SK-N-SH treated with all-trans-retinoic acid at 6 μM for 48 hours (cell line): ENCODE measurements at regions not wholly inside any gene's neighbourhood (a gene's known extent, or its start where the extent isn't known, plus 50 kb on each side); places are given as distances from the start of the nearest gene placed in this dataset.

Experiments
- ATAC-seq: fragments of 200-7000 bp; cut with Tn5 transposase; 3 replicates; pipeline ENCODE4 v1.9.1; 2020; ENCODE audit warnings: mild to moderate bottlenecking, moderate library complexity
- ARNTL ChIP-seq: fragments of 450-650 bp; formaldehyde crosslinking; IDR thresholded peaks from 2 replicates; pipeline ENCODE4 v1.5.0; 2020; ENCODE audit warnings: low read depth, mild to moderate bottlenecking, moderate library complexity, borderline replicate concordance
- BACH2 ChIP-seq: fragments of 250-450 bp; sonication (Bioruptor Pico); IDR thresholded peaks from 2 replicates; pipeline ENCODE4 v1.9.0; 2021; ENCODE audit warnings: mild to moderate bottlenecking, borderline replicate concordance
- CSDC2 ChIP-seq: fragments of 250-450 bp; sonication (Bioruptor Pico); IDR thresholded peaks from 2 replicates; pipeline ENCODE4 v1.5.0; 2020; ENCODE audit warnings: mild to moderate bottlenecking, moderate library complexity
- ESRRG ChIP-seq: fragments of 250-450 bp; sonication (Bioruptor Pico); IDR thresholded peaks from 2 replicates; pipeline ENCODE4 v1.6.1; 2021; ENCODE audit warnings: mild to moderate bottlenecking
- GLIS3 ChIP-seq: fragments of 250-450 bp; sonication (Bioruptor Pico); IDR thresholded peaks from 2 replicates; pipeline ENCODE4 v1.5.0; 2020; ENCODE audit warnings: mild to moderate bottlenecking, moderate library complexity
- ISL1 ChIP-seq: fragments of 250-450 bp; sonication (Bioruptor Pico); IDR thresholded peaks from 2 replicates; pipeline ENCODE4 v2.1.2; 2022; ENCODE audit warnings: mild to moderate bottlenecking, moderate library complexity
- OSR1 ChIP-seq: fragments of 250-450 bp; sonication (Bioruptor Pico); IDR thresholded peaks from 2 replicates; pipeline ENCODE4 v1.8.0; 2022; ENCODE audit warnings: moderate library complexity, mild to moderate bottlenecking, inconsistent platforms
- PATZ1 ChIP-seq: fragments of 250-450 bp; sonication (Bioruptor Pico); IDR thresholded peaks from 2 replicates; pipeline ENCODE4 v1.8.0; 2020; ENCODE audit warnings: mild to moderate bottlenecking, moderate library complexity, borderline replicate concordance
- POU6F1 ChIP-seq: fragments of 250-450 bp; sonication (Bioruptor Pico); IDR thresholded peaks from 2 replicates; pipeline ENCODE4 v1.8.0; 2021; ENCODE audit warnings: low read depth, mild to moderate bottlenecking, moderate library complexity, borderline replicate concordance
- PPARA ChIP-seq: fragments of 250-450 bp; sonication (Bioruptor Pico); IDR thresholded peaks from 2 replicates; pipeline ENCODE4 v1.5.0; 2020; ENCODE audit warnings: mild to moderate bottlenecking, borderline replicate concordance
- RARB ChIP-seq: fragments of 250-450 bp; sonication (Bioruptor Pico); IDR thresholded peaks from 2 replicates; pipeline ENCODE4 v1.8.0; 2021; ENCODE audit warnings: mild to moderate bottlenecking, moderate library complexity
- SNAI2 ChIP-seq: fragments of 250-450 bp; sonication (Bioruptor Pico); IDR thresholded peaks from 2 replicates; pipeline ENCODE4 v1.5.0; 2020; ENCODE audit warnings: mild to moderate bottlenecking, moderate library complexity
- TCF4 ChIP-seq: fragments of 250-450 bp; sonication (Bioruptor Pico); IDR thresholded peaks from 2 replicates; pipeline ENCODE4 v1.8.0; 2021; ENCODE audit warnings: mild to moderate bottlenecking, moderate library complexity, borderline replicate concordance
- TOX ChIP-seq: fragments of 250-450 bp; sonication (Bioruptor Pico); IDR thresholded peaks from 2 replicates; pipeline ENCODE4 v1.8.0; 2021; ENCODE audit warnings: mild to moderate bottlenecking, moderate library complexity, borderline replicate concordance
- ZC3H10 ChIP-seq: fragments of 250-450 bp; sonication (Bioruptor Pico); IDR thresholded peaks from 2 replicates; pipeline ENCODE4 v1.5.1; 2021; ENCODE audit warnings: mild to moderate bottlenecking, moderate library complexity
- ZFP3 ChIP-seq: fragments of 250-450 bp; sonication (Bioruptor Pico); IDR thresholded peaks from 2 replicates; pipeline ENCODE4 v1.5.0; 2020; ENCODE audit warnings: mild to moderate bottlenecking, moderate library complexity
- ZFP30 ChIP-seq: fragments of 450-650 bp; formaldehyde crosslinking; IDR thresholded peaks from 2 replicates; pipeline ENCODE4 v1.5.0; 2022; ENCODE audit warnings: mild to moderate bottlenecking, moderate library complexity
- ZNF565 ChIP-seq: fragments of 450-650 bp; formaldehyde crosslinking; conservative IDR thresholded peaks from 2 replicates; pipeline ENCODE4 v1.5.0; 2020; ENCODE audit warnings: low read depth, mild to moderate bottlenecking, moderate library complexity
- ZNF70 ChIP-seq: fragments of 450-650 bp; formaldehyde crosslinking; IDR thresholded peaks from 2 replicates; pipeline ENCODE4 v1.5.0; 2020; ENCODE audit warnings: mild to moderate bottlenecking, moderate library complexity
- ZNF8 ChIP-seq: fragments of 450-650 bp; formaldehyde crosslinking; IDR thresholded peaks from 2 replicates; pipeline ENCODE4 v1.5.0; 2020; ENCODE audit warnings: mild to moderate bottlenecking, moderate library complexity
- TF ChIP-seq, protein P1 (sequence below): fragments of 250-450 bp; sonication (Bioruptor Pico); IDR thresholded peaks from 2 replicates; pipeline ENCODE4 v1.5.1; 2020; ENCODE audit warnings: low read depth, mild to moderate bottlenecking, moderate library complexity
- TF ChIP-seq, protein P2 (sequence below): fragments of 250-450 bp; sonication (Bioruptor Pico); IDR thresholded peaks from 2 replicates; pipeline ENCODE4 v1.5.0; 2020; ENCODE audit warnings: mild to moderate bottlenecking, moderate library complexity

DNA sequence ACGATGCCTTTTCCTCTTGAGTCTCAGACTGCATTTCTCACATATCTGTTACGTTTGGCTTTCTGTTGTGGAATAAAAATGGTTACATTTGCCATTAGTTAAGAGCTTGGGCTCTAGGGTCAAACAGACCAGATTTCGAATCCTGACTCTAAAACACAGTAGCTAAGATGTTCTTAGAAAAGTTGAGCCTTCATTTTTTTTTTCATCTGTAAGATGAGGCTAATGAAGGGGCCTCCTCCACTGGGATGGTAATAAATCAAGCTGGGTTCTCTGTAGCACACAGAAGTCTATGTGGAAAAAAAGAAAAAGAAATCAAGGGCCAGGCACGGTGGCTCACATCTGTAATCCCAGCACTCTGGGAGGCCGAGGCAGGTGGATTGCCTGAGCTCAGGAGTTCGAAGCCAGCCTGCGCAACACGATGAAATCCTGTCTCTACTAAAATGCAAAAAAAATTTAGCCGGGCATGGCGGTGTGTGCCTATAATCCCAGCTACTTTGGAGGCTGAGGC is 49.9 kb upstream of the CAPRIN1 start:
- no peak for ATAC-seq
- TF ChIP-seq RARB (no peak), ZNF8 (CRISPR knock-in tag) (no peak), TOX (CRISPR knock-in tag) (no peak), OSR1 (CRISPR knock-in tag) (no peak), GLIS3 (CRISPR knock-in tag) (no peak), ZFP30 (CRISPR knock-in tag) (no peak), ZNF565 (CRISPR knock-in tag) (no peak), ESRRG (CRISPR knock-in tag) (no peak), ARNTL (CRISPR knock-in tag) (no peak), PATZ1 (CRISPR knock-in tag) (no peak), SNAI2 (CRISPR knock-in tag) (no peak), ZFP3 (CRISPR knock-in tag) (no peak), CSDC2 (no peak), POU6F1 (CRISPR knock-in tag) (no peak), BACH2 (no peak), PPARA (CRISPR knock-in tag) (no peak), ZC3H10 (CRISPR knock-in tag) (no peak), ISL1 (no peak)
- TF ChIP-seq, protein P1, sequence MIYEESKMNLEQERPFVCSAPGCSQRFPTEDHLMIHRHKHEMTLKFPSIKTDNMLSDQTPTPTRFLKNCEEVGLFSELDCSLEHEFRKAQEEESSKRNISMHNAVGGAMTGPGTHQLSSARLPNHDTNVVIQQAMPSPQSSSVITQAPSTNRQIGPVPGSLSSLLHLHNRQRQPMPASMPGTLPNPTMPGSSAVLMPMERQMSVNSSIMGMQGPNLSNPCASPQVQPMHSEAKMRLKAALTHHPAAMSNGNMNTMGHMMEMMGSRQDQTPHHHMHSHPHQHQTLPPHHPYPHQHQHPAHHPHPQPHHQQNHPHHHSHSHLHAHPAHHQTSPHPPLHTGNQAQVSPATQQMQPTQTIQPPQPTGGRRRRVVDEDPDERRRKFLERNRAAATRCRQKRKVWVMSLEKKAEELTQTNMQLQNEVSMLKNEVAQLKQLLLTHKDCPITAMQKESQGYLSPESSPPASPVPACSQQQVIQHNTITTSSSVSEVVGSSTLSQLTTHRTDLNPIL (CRISPR knock-in tag) = no peak
- TF ChIP-seq, protein P2, sequence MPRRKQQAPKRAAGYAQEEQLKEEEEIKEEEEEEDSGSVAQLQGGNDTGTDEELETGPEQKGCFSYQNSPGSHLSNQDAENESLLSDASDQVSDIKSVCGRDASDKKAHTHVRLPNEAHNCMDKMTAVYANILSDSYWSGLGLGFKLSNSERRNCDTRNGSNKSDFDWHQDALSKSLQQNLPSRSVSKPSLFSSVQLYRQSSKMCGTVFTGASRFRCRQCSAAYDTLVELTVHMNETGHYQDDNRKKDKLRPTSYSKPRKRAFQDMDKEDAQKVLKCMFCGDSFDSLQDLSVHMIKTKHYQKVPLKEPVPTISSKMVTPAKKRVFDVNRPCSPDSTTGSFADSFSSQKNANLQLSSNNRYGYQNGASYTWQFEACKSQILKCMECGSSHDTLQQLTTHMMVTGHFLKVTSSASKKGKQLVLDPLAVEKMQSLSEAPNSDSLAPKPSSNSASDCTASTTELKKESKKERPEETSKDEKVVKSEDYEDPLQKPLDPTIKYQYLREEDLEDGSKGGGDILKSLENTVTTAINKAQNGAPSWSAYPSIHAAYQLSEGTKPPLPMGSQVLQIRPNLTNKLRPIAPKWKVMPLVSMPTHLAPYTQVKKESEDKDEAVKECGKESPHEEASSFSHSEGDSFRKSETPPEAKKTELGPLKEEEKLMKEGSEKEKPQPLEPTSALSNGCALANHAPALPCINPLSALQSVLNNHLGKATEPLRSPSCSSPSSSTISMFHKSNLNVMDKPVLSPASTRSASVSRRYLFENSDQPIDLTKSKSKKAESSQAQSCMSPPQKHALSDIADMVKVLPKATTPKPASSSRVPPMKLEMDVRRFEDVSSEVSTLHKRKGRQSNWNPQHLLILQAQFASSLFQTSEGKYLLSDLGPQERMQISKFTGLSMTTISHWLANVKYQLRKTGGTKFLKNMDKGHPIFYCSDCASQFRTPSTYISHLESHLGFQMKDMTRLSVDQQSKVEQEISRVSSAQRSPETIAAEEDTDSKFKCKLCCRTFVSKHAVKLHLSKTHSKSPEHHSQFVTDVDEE = no peak

- TF ChIP-seq ZNF70 (CRISPR knock-in tag) (no peak), RARB (no peak), SNAI2 (CRISPR knock-in tag) (no peak)
- ATAC-seq = no peak
These were observed 52.1 kb upstream of the CAPRIN1 start for GRCh38 chr11:33999393-33999792.

- ATAC-seq = peak; percentile 41
- TF ChIP-seq OSR1 (CRISPR knock-in tag) (no peak), PPARA (CRISPR knock-in tag) (no peak), ZFP30 (CRISPR knock-in tag) (no peak), ESRRG (CRISPR knock-in tag) (no peak), ZFP3 (CRISPR knock-in tag) (no peak), GLIS3 (CRISPR knock-in tag) (no peak), ZC3H10 (CRISPR knock-in tag) (no peak), ISL1 (no peak), CSDC2 (no peak), POU6F1 (CRISPR knock-in tag) (no peak), ARNTL (CRISPR knock-in tag) (no peak), ZNF8 (CRISPR knock-in tag) (no peak), SNAI2 (CRISPR knock-in tag) (no peak), ZNF565 (CRISPR knock-in tag) (no peak), TCF4 (CRISPR knock-in tag) (no peak), TOX (CRISPR knock-in tag) (no peak)
- TF ChIP-seq, protein P2 = no peak
- TF ChIP-seq, protein P1 (CRISPR knock-in tag) = no peak
These were observed 53.8 kb upstream of the CAPRIN1 start for GRCh38 chr11:33997584-33998251.
